NCI-H187 treated with DMSO at 0.1 percent for 48 hours (cell line): ENCODE measurements at regions not wholly inside any gene's neighbourhood (a gene's known extent, or its start where the extent isn't known, plus 50 kb on each side); places are given as distances from the start of the nearest gene placed in this dataset.
"Not testable (repeated sequence)": the region's sequence is repeated elsewhere in the genome, so short reads cannot be mapped to it uniquely, and the experiment has no call there.

Source experiments
- DNase-seq: peaks from one replicate; lab custom pipeline; 2025; lab: John Stamatoyannopoulos, UW

- no peak for DNase-seq
Measured at GRCh38 chr4:64821219-64821976, 412.1 kb upstream of the TECRL start.

- no peak for DNase-seq
Measured at GRCh38 chr4:64814616-64815015, 405.4 kb upstream of the TECRL start.

DNA sequence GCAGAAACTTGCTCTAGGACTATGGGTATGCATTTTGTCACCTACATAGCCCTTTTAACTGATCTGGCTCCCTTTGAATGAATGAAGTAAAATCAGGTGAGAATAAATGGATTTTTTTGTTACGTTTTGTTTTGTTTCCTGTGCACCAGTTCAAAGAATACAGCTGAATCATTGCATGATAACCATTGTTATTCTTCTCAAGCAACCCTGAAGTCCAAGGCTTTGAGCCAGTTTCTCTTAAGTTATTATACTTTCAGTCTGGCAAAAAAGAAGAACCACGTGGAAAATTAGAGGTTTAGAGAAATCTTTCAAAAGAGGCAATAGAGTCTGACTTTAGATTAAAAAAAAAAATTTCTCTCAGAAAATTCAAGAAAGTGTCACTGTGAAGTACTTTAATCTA lies 398.6 kb upstream of the TECRL start:
- DNase-seq = no peak

- DNase-seq = no peak
Measured at GRCh38 chr4:64799751-64800150, 390.5 kb upstream of the TECRL start.

DNA sequence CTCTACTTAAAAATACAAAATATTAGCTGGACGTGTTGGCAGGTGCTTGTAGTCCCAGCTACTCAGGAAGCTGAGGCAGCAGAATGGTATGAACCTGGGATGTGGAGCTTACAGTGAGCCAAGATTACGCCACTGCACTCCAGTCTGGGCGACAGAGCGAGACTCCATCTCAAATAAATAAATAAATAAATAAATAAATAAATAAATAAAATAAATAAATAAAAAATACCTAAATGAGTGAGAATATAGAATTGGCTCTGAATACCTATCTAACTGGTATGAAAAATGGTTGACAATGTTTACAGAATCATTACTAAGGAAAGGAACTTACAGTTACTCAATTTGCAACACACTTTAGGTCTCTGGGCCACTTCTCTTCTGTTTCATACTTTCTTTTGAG lies 389.6 kb upstream of the TECRL start:
- not testable (repeated sequence) for DNase-seq

GRCh38 chr4:64796581-64796980 lies 387.3 kb upstream of the TECRL start:
- DNase-seq = no peak

DNA sequence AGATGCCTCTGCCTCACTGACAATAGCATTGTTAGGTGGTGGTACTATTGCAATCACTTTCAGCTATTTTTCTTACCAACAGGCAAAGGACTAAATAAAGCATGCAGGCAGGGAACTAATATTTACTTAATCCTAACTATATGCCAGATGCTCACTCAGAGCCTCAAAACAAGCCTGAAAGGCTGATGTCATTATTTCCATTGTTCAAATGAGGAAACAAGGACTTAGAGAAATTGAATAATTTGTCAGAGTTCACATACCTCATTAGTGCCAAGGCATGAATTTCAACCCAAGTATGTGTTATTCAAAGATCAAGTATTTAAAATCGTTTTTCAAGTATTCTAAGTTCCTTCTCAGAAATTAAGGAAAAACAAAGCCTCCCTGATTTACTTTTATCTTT lies 374.9 kb upstream of the TECRL start:
- DNase-seq = no peak

GRCh38 chr4:64781737-64782326 lies 372.6 kb upstream of the TECRL start:
- no peak for DNase-seq

DNA sequence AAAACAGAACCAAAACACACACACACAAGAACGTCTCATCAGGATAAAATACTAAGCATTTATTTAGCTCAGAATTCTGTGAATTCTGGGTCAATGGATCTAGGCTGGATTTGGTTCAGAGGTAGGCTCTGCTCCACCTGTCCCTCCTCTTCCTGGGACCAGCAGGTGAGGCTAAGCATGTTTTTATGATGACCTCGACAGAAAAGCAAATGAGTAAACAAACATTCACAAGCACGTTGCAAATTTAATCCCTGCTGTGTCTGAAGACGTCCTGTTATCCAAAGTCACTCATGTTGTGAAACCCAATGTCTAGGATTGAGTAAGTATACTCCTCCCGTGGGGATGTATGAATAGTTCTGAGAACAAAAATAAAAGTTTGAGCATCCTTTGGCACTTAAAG lies 371.4 kb upstream of the TECRL start:
- DNase-seq = no peak

DNA sequence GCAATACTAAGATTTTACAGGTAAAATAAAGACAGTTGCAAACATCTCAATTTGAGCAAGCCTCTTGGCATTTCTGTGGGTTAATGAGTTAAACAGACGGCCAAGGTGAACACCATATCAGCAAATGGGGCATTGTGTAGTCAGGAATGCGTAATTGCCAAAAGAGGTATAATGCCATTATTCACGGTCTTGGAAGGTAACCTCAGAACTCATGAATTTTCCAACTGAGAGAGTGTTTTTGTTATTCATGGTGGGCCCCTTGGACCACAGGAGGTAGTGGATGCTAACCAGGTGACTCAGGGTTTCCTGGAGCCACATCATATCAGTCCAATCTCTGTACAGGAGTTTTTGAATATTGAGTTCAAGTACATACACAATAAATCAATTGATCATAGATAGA lies 368.0 kb upstream of the TECRL start:
- no peak for DNase-seq

- no peak for DNase-seq
Measured at GRCh38 chr4:64776820-64777219, 367.6 kb upstream of the TECRL start.

DNA sequence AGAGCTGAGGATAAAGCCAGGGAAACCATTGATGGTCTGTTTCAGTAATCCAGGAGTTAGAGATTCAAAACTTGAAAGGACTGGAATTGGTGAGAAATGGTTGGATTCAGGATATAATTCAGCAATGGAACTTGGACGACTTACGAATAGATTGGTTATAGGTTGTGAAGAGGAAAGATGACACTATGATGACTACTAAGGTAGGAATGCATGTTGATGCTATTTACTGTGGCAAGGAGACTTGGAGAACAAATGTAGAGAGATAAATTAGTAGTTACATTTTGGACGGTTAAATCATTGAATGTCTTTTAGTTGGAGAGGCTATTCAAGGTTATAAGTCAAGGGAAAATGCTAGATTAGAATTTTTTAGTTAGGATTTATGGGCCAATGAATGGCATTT lies 365.4 kb upstream of the TECRL start:
- no peak for DNase-seq

- DNase-seq = no peak
Measured at GRCh38 chr4:64771149-64771548, 361.9 kb upstream of the TECRL start.

- no peak for DNase-seq
Measured at GRCh38 chr4:64767547-64767946, 358.3 kb upstream of the TECRL start.

- DNase-seq = no peak
Measured at GRCh38 chr4:64766565-64766964, 357.3 kb upstream of the TECRL start.

DNA sequence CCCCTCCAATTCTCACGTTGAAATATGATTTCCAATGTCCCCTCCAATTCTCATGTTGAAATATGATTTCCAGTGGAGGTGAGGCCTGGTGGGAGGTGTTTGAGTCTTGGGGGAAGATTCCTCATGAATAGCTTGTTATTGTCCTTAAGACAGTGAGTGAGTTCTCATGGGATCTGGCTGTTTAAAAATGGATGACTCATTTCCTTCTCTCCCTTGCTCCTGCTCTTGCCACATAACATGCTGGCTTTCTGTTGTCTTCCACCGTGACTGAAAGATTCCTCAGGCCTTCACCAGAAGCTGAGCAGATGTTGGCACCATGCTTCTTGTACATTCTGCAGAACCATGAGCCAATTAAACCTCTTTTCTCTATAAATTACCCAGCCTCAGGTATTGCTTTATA lies 346.8 kb upstream of the TECRL start:
- DNase-seq = no peak

- no peak for DNase-seq
Measured at GRCh38 chr4:64747919-64748715, 338.9 kb upstream of the TECRL start.

DNA sequence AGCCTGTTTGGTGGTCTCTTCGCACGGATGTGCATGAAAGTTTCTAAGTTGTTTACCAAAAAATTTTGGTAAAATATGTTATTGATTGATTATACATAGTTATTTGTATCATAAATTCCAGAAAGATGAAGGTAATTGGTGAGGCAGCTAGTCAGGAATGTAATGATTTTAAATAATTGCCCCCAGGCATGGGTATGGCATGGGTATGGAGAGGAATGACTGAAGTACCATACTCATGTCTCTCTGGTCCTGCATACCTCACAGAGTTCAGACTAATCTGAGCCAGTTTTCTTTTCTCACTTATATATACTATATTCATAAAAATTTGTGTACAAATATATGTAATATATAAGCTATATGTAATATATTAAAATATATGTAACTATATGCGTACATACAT lies 329.0 kb upstream of the TECRL start:
- no peak for DNase-seq

DNA sequence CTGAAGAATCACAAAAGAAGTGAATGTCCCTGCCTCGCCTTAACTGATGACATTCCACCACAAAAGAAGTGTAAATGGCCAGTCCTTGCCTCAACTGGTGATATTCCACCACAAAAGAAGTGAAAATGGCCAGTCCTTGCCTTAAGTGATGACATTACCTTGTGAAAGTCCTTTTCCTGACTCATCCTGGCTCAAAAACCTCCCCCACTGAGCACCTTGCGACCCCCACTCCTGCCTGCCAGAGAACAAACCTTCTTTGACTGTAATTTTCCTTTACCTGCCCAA lies 328.5 kb upstream of the TECRL start:
- not testable (repeated sequence) for DNase-seq

GRCh38 chr4:64737026-64737853 lies 328.0 kb upstream of the TECRL start:
- no peak for DNase-seq

DNA sequence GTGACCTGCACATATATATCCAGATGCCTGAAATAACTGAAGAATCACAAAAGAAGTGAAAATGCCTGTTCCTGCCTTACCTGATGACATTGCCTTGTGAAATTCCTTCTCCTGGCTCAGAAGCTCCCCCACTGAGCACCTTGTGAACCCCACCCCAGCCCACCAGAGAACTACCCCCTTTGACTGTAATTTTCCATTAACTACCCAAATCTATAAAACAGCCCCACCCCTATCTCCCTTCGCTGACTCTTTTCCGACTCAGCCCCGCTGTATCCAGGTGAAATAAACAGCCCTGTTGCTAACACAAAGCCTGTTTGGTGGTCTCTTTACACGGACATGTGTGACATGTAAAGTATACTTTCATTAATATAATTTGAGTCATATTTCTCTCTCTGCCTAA lies 320.3 kb upstream of the TECRL start:
- no peak for DNase-seq

GRCh38 chr4:64727960-64728359 lies 318.7 kb upstream of the TECRL start:
- no peak for DNase-seq

DNA sequence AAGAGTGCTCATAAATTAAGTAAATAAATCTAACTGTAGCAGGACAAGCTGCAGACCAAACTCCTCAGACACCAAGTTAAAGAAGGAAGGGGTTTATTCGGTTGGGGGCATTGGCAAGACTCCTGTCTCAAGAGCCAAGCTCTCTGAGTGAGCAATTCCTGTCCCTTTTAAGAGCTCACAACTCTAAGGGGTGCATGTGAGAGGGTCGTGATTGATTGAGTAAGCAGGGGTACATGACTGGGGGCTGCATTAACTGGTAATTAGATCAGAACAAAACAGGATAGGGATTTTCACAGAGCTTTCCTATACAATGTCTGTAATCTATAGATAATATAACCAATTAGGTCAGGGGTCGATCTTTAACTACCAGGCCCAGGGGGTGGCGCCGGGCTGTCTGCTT lies 318.1 kb upstream of the TECRL start:
- DNase-seq = not testable (repeated sequence)
